Vagina (tissue), 2 donors: ENCODE measurements at regions not wholly inside any gene's neighbourhood (a gene's known extent, or its start where the extent isn't known, plus 50 kb on each side); places are given as distances from the start of the nearest gene placed in this dataset.

Source experiments
- CTCF ChIP-seq, 3 experiments: fragments of 450-650 bp in 2 of 3; fragments of 200-600 bp in 1 of 3; sonication (generic) in 1 of 3; IDR thresholded peaks; one replicate each; pipeline ENCODE4 v1.5.1; 2017 to 2019; ENCODE audit warnings: antibody characterized with exemption in 3 of 3, mild to moderate bottlenecking in 2 of 3, moderate library complexity in 2 of 3
- POLR2A ChIP-seq, 2 donors: fragments of 450-650 bp; IDR thresholded peaks; one replicate each; pipeline ENCODE4 v1.6.1; 2017; ENCODE audit warnings: antibody characterized with exemption in 2 of 2, mild to moderate bottlenecking in 2 of 2, moderate library complexity in 2 of 2
- POLR2AphosphoS5 ChIP-seq, 2 donors: sonication (generic); formaldehyde crosslinking; IDR thresholded peaks; one replicate each; pipeline ENCODE4 v1.9.0; 2017; ENCODE audit warnings: antibody characterized with exemption in 2 of 2, mild to moderate bottlenecking in 2 of 2, low read depth in 1 of 2; ENCODE audit not compliant: insufficient read depth in 1 of 2

GRCh38 chr11:26806219-26806618, 84.4 kb upstream of the SLC5A12 start:
- TF ChIP-seq CTCF (IDR thresholded peaks at IDR 0.05) (no peak), POLR2A (IDR thresholded peaks at IDR 0.05) (no peak), POLR2AphosphoS5 (IDR thresholded peaks at IDR 0.05; ENCODE audit: insufficient read depth in 1 of 2, low read depth in 1 of 2) (no peak)
